ENCODE measurements at regions not wholly inside any gene's neighbourhood (a gene's known extent, or its start where the extent isn't known, plus 50 kb on each side); places are given as distances from the start of the nearest gene placed in this dataset.

- no peaks in the 10 kb centered on the region for H3K79me1 ChIP-seq (ENCODE audit: low read depth, low read length)
- H3K23ac ChIP-seq (ENCODE audit: insufficient read length) = no peak overlapping the region
- H3K4ac ChIP-seq (replicated peaks; ENCODE audit: insufficient read length, low read depth, low read length) = no peak overlapping the region
- no peak overlapping the region for H2BK5ac ChIP-seq (ENCODE audit: low read depth, low read length)
- ChIA-PET CTCF (ENCODE audit: partially characterized antibody) (interaction anchor here (0.6 to 1.0 kb wide), 3 partner anchors 10 to 396 kb away, joined by 3 to 4 read pairs (median 3); no protein-coding TSS in a partner anchor), POLR2A (ENCODE audit: partially characterized antibody) (no interaction called here)
- H3K14ac ChIP-seq (ENCODE audit: insufficient read length) = no peak overlapping the region
- H3K4me3 ChIP-seq (ENCODE audit: extremely low read depth in 1 of 4, insufficient read depth in 2 of 4, low read depth in 3 of 4, low read length in 4 of 4) = no peak overlapping the region
- no peaks in the 10 kb centered on the region for H3K23me2 ChIP-seq (ENCODE audit: low read depth, low read length)
- peaks cover 0 to 3% (median 0%) of the 10 kb centered on the region in 4 experiments; a peak in 3 of 7 replicates for H3K4me1 ChIP-seq (replicated peaks in 1 of 4; ENCODE audit: control insufficient read depth in 3 of 4, insufficient read depth in 4 of 4, low read length in 3 of 4)
- H3K79me2 ChIP-seq (ENCODE audit: control insufficient read depth in 1 of 2, insufficient read depth in 2 of 2, low read length in 2 of 2) = no peaks in the 10 kb centered on the region
- no peak overlapping the region for H3K9ac ChIP-seq (replicated peaks in 1 of 4; ENCODE audit: extremely low read depth in 1 of 4, low read depth in 3 of 4, low read length in 3 of 4)
- no peak overlapping the region for H3K18ac ChIP-seq (ENCODE audit: extremely low read depth, low read length)
- H3K56ac ChIP-seq (replicated peaks; ENCODE audit: insufficient read length, low read depth, low read length) = no peak overlapping the region
- no peak for DNase-seq (ENCODE audit: low read depth in 1 of 2, low spot score in 2 of 2)
- no peak overlapping the region for H4K5ac ChIP-seq (ENCODE audit: insufficient read length, low read depth, low read length)
- H4K91ac ChIP-seq (replicated peaks; ENCODE audit: insufficient read length, low read length) = no peak overlapping the region
- no peak overlapping the region for H2AFZ ChIP-seq (ENCODE audit: low read length)
- no peaks in the 10 kb centered on the region for H3K27me3 ChIP-seq (replicated peaks in 1 of 4; ENCODE audit: control insufficient read depth in 3 of 4, extremely low read depth in 1 of 4, insufficient read depth in 3 of 4, low read length in 3 of 4)
- H2BK20ac ChIP-seq (ENCODE audit: low read length) = no peak overlapping the region
- no peak overlapping the region for H4K8ac ChIP-seq (ENCODE audit: extremely low read depth, insufficient read depth, low read length)
- no peaks in the 10 kb centered on the region for H3K36me3 ChIP-seq (ENCODE audit: control insufficient read depth in 2 of 4, insufficient read depth in 4 of 4, low read length in 3 of 4)
- H4K20me1 ChIP-seq (replicated peaks in 1 of 2; ENCODE audit: control insufficient read depth in 1 of 2, insufficient read depth in 2 of 2, low read length in 2 of 2) = no peaks in the 10 kb centered on the region
- no peak overlapping the region for H2BK15ac ChIP-seq (ENCODE audit: low read length)
- H3K4me2 ChIP-seq (ENCODE audit: insufficient read depth in 1 of 2, low read depth in 2 of 2, low read length in 2 of 2) = no peak overlapping the region
- no peak overlapping the region for H2AK5ac ChIP-seq (ENCODE audit: low read depth, low read length)
- no peak for FAIRE-seq
- 95% methylated on average over 2 of the region's 2 CpGs; no CpG with 5 or more reads in 1 of the 2 experiments for WGBS, 2 experiments (ENCODE audit: extremely low coverage in 1 of 2, insufficient coverage in 1 of 2, insufficient read length in 1 of 2, insufficient replicate concordance in 2 of 2, low coverage in 1 of 2, low lambda C conversion rate in 2 of 2, missing lambda C conversion rate in 1 of 2)
- H3K9me3 ChIP-seq (ENCODE audit: insufficient read depth in 2 of 2, low read depth in 1 of 2, low read length in 1 of 2) = no peaks in the 10 kb centered on the region
- no peak overlapping the region for H2BK120ac ChIP-seq (replicated peaks; ENCODE audit: low read depth, low read length)
- H3K27ac ChIP-seq (ENCODE audit: low read depth, low read length) = no peak overlapping the region
- no peak for TF ChIP-seq KDM5A (IDR thresholded peaks at IDR 0.05; ENCODE audit: low read length)
- no peak for TF ChIP-seq SIRT6 (IDR thresholded peaks at IDR 0.05; ENCODE audit: low read length)
- TF ChIP-seq CTCF (IDR thresholded peaks at IDR 0.05; ENCODE audit: control extremely low read depth in 1 of 3, insufficient read depth in 1 of 3, low read depth in 1 of 3, low read length in 3 of 3) = no peak
- no peak for TF ChIP-seq JUN (IDR thresholded peaks at IDR 0.05; ENCODE audit: low read depth, low read length)
- no peak overlapping the region for H2BK12ac ChIP-seq (ENCODE audit: low read depth, low read length)
Measured at GRCh38 chr5:74241751-74242140, 398.8 kb downstream of the ENC1 start.
